ENCODE measurements at regions not wholly inside any gene's neighbourhood (a gene's known extent, or its start where the extent isn't known, plus 50 kb on each side); places are given as distances from the start of the nearest gene placed in this dataset.

GRCh38 chr1:82321794-82322193, 521.1 kb downstream of the ADGRL2 start:
- no peak for TF ChIP-seq EZH2phosphoT487 (IDR thresholded peaks at IDR 0.05; ENCODE audit: borderline replicate concordance, low read length)
- TF ChIP-seq CTCF (IDR thresholded peaks at IDR 0.05; ENCODE audit: low read depth, low read length, poor library complexity, severe bottlenecking) = no peak
- no peaks in the 10 kb centered on the region for H3K27me3 ChIP-seq (ENCODE audit: control insufficient read depth, low read length)
- H3K4me2 ChIP-seq (ENCODE audit: low read length) = no peak overlapping the region
- H3K9me3 ChIP-seq (ENCODE audit: control insufficient read depth, insufficient read depth, low read length) = no peaks in the 10 kb centered on the region
- no peaks in the 10 kb centered on the region for H3K36me3 ChIP-seq (ENCODE audit: control insufficient read depth, low read length)
- no peaks in the 10 kb centered on the region for H3F3A ChIP-seq (ENCODE audit: control insufficient read depth, insufficient read depth)
- H3K9me2 ChIP-seq (replicated peaks; ENCODE audit: control insufficient read depth, low read length) = no peaks in the 10 kb centered on the region
- H3K79me2 ChIP-seq (ENCODE audit: control insufficient read depth, low read length) = no peaks in the 10 kb centered on the region
- no peaks in the 10 kb centered on the region for H3K4me1 ChIP-seq (ENCODE audit: control insufficient read depth, low read length)
- no peak overlapping the region for H3K27ac ChIP-seq (ENCODE audit: low read depth, low read length)
- no peaks in the 10 kb centered on the region for H4K20me1 ChIP-seq (ENCODE audit: control insufficient read depth, insufficient read depth, low read depth, low read length)
- H3K4me3 ChIP-seq (ENCODE audit: low read length) = no peak overlapping the region

GRCh38 chr1:82319546-82319945, 518.8 kb downstream of the ADGRL2 start:
- no peak for TF ChIP-seq EZH2phosphoT487 (IDR thresholded peaks at IDR 0.05; ENCODE audit: borderline replicate concordance, low read length)
- no peak for TF ChIP-seq CTCF (IDR thresholded peaks at IDR 0.05; ENCODE audit: low read depth, low read length, poor library complexity, severe bottlenecking)
- Histone ChIP-seq H3F3A (ENCODE audit: control insufficient read depth, insufficient read depth) (no peaks in the 10 kb centered on the region), H3K79me2 (ENCODE audit: control insufficient read depth, low read length) (no peaks in the 10 kb centered on the region), H3K4me3 (ENCODE audit: low read length) (no peak overlapping the region), H3K27ac (ENCODE audit: low read depth, low read length) (no peak overlapping the region), H3K4me2 (ENCODE audit: low read length) (no peak overlapping the region), H3K36me3 (ENCODE audit: control insufficient read depth, low read length) (no peaks in the 10 kb centered on the region), H3K9me3 (ENCODE audit: control insufficient read depth, insufficient read depth, low read length) (no peaks in the 10 kb centered on the region), H4K20me1 (ENCODE audit: control insufficient read depth, insufficient read depth, low read depth, low read length) (no peaks in the 10 kb centered on the region), H3K4me1 (ENCODE audit: control insufficient read depth, low read length) (no peaks in the 10 kb centered on the region), H3K9me2 (replicated peaks; ENCODE audit: control insufficient read depth, low read length) (no peaks in the 10 kb centered on the region), H3K27me3 (ENCODE audit: control insufficient read depth, low read length) (no peaks in the 10 kb centered on the region)

- no peaks in the 10 kb centered on the region for H3K4me1 ChIP-seq (ENCODE audit: control insufficient read depth, low read length)
These were observed 518.2 kb downstream of the ADGRL2 start for GRCh38 chr1:82318921-82319320.

More at GRCh38 chr1:82318921-82319320, 518.2 kb downstream of the ADGRL2 start:
- no peaks in the 10 kb centered on the region for H3K36me3 ChIP-seq (ENCODE audit: control insufficient read depth, low read length)
- no peaks in the 10 kb centered on the region for H3F3A ChIP-seq (ENCODE audit: control insufficient read depth, insufficient read depth)
- no peaks in the 10 kb centered on the region for H3K9me2 ChIP-seq (replicated peaks; ENCODE audit: control insufficient read depth, low read length)
- H4K20me1 ChIP-seq (ENCODE audit: control insufficient read depth, insufficient read depth, low read depth, low read length) = no peaks in the 10 kb centered on the region
- TF ChIP-seq EZH2phosphoT487 (IDR thresholded peaks at IDR 0.05; ENCODE audit: borderline replicate concordance, low read length) = no peak
- no peak for TF ChIP-seq CTCF (IDR thresholded peaks at IDR 0.05; ENCODE audit: low read depth, low read length, poor library complexity, severe bottlenecking)
- no peak overlapping the region for H3K27ac ChIP-seq (ENCODE audit: low read depth, low read length)
- no peak overlapping the region for H3K4me3 ChIP-seq (ENCODE audit: low read length)
- H3K9me3 ChIP-seq (ENCODE audit: control insufficient read depth, insufficient read depth, low read length) = no peaks in the 10 kb centered on the region
- H3K27me3 ChIP-seq (ENCODE audit: control insufficient read depth, low read length) = no peaks in the 10 kb centered on the region
- H3K79me2 ChIP-seq (ENCODE audit: control insufficient read depth, low read length) = no peaks in the 10 kb centered on the region
- H3K4me2 ChIP-seq (ENCODE audit: low read length) = no peak overlapping the region
